Peyer's patch (tissue), 4 donors: ENCODE measurements at regions not wholly inside any gene's neighbourhood (a gene's known extent, or its start where the extent isn't known, plus 50 kb on each side); places are given as distances from the start of the nearest gene placed in this dataset.

ENCODE experiments used
- CTCF ChIP-seq, 6 experiments: fragments of 450-650 bp in 4 of 6; fragments of 200-600 bp in 2 of 6; sonication (generic) in 1 of 6; IDR thresholded peaks; one replicate each; pipeline ENCODE4 v1.5.1; 2017 to 2019; ENCODE audit warnings: antibody characterized with exemption in 6 of 6, mild to moderate bottlenecking in 3 of 6, moderate library complexity in 1 of 6
- POLR2A ChIP-seq, 2 donors: fragments of 450-650 bp; IDR thresholded peaks; one replicate each; pipeline ENCODE4 v1.5.1; 2017; ENCODE audit warnings: antibody characterized with exemption in 2 of 2, mild to moderate bottlenecking in 2 of 2, moderate library complexity in 2 of 2

GRCh38 chr4:180727478-180727877 lies 1515.7 kb upstream of the TENM3 start:
- no peak for TF ChIP-seq CTCF (IDR thresholded peaks at IDR 0.05)
- no peak for TF ChIP-seq POLR2A (IDR thresholded peaks at IDR 0.05)
